C4-2B (cell line): ENCODE measurements at regions not wholly inside any gene's neighbourhood (a gene's known extent, or its start where the extent isn't known, plus 50 kb on each side); places are given as distances from the start of the nearest gene placed in this dataset.

Experiments
- CTCF ChIP-seq: fragments of 450-650 bp; conservative IDR thresholded peaks from 2 replicates; pipeline ENCODE4 v1.5.1; 2017; ENCODE audit warnings: mild to moderate bottlenecking
- ZFX ChIP-seq: fragments of 450-650 bp; IDR thresholded peaks from 2 replicates; pipeline ENCODE4 v1.6.1; 2017

- TF ChIP-seq CTCF (no peak), ZFX (no peak)
These were observed 134.9 kb downstream of the EFHB start for GRCh38 chr3:19799115-19799514.
